Ovary (tissue), 7 donors: ENCODE measurements at regions not wholly inside any gene's neighbourhood (a gene's known extent, or its start where the extent isn't known, plus 50 kb on each side); places are given as distances from the start of the nearest gene placed in this dataset.

Source experiments
- DNase-seq, 5 donors: peaks; one replicate each; pipeline ENCODE4 v3.0.0-alpha.2; 2019 to 2020
- H3K27ac ChIP-seq, 2 donors: fragments of 200-600 bp; one replicate each; pipeline versions ENCODE4 v1.5.1 to v1.8.0; 2019 to 2022
- H3K27me3 ChIP-seq: fragments of 200-600 bp; one replicate; pipeline ENCODE4 v1.8.0; 2022
- H3K36me3 ChIP-seq: fragments of 200-600 bp; sonication (generic); one replicate; pipeline ENCODE4 v1.5.1; 2019
- H3K4me1 ChIP-seq: one replicate; pipeline ENCODE4 v1.8.1; 2013; ENCODE audit warnings: mild to moderate bottlenecking, moderate library complexity; ENCODE audit not compliant: insufficient read depth
- H3K4me3 ChIP-seq: fragments of 200-600 bp; sonication (generic); one replicate; pipeline ENCODE4 v1.5.1; 2017
- H3K9me3 ChIP-seq, 2 donors: fragments of 200-600 bp in 1 of 2; sonication (generic) in 1 of 2; one replicate each; pipeline versions ENCODE4 v1.5.1 to v1.8.1; 2013 to 2019; ENCODE audit warnings: mild to moderate bottlenecking in 1 of 2, moderate library complexity in 1 of 2
- CTCF ChIP-seq, 3 donors: fragments of 450-650 bp in 2 of 3; fragments of 200-600 bp in 1 of 3; IDR thresholded peaks; one replicate each; pipeline versions ENCODE4 v1.5.1 to v1.8.0; 2016 to 2022; ENCODE audit warnings: antibody characterized with exemption in 3 of 3, mild to moderate bottlenecking in 1 of 3
- EP300 ChIP-seq: sonication (generic); formaldehyde crosslinking; IDR thresholded peaks from one replicate; pipeline ENCODE4 v1.6.1; 2017; ENCODE audit warnings: antibody characterized with exemption
- POLR2A ChIP-seq: fragments of 450-650 bp; IDR thresholded peaks from one replicate; pipeline ENCODE4 v1.6.1; 2017; ENCODE audit warnings: antibody characterized with exemption, mild to moderate bottlenecking, moderate library complexity
- WGBS, 3 donors: extraction: QIAGEN DNeasy Blood & Tissue Kit in 1 of 3; methylation state at CpG; one replicate each; pipeline versions ENCODE4 v1.1.5 to v1.1.7; 2013 to 2017; 5-methylcytosine and 5-hydroxymethylcytosine counted together
- intact Hi-C, 4 donors: fragments of 100-400 bp; cut with DNase I; formaldehyde crosslinking; loops; one replicate each; pipeline versions ENCODE4 v1.11.0 to v1.15.1; 2022 to 2023
- donor health status: DM: no; HTN: no; CAD: no; lungs with moderate emphysema.
- donor health status: DM: no; HTN: no; CAD: no.
- donor health status: Bipolar disorder and iron deficiency.
- donor health status: DM: no; HTN: no; CAD: no.
- donor health status: DM: yes; HTN: yes; CAD: no.

GRCh38 chr7:47221826-47222225 lies 360.1 kb downstream of the TNS3 start:
- TF ChIP-seq EP300 (no peak), CTCF (IDR thresholded peaks at IDR 0.05) (no peak), POLR2A (no peak)
- intact Hi-C loops: no loop called here
- H3K4me3 ChIP-seq: no peak overlapping the region
- no peaks in the 10 kb centered on the region for H3K36me3 ChIP-seq
- 62 to 67% (median 66%) methylated on average over 3 of the region's 3 CpGs for WGBS, 3 donors
- no peaks in the 10 kb centered on the region for H3K27me3 ChIP-seq
- DNase-seq: no peak
- no peaks in the 10 kb centered on the region for H3K4me1 ChIP-seq
- no peak overlapping the region for H3K27ac ChIP-seq
- H3K9me3 ChIP-seq: no peaks in the 10 kb centered on the region

- 76 to 89% (median 89%) methylated on average over 9 of the region's 9 CpGs for WGBS, 3 donors
- no peaks in the 10 kb centered on the region for H3K9me3 ChIP-seq
- intact Hi-C loops: no loop called here
- no peaks in the 10 kb centered on the region for H3K4me1 ChIP-seq
- H3K36me3 ChIP-seq: no peaks in the 10 kb centered on the region
- no peaks in the 10 kb centered on the region for H3K27me3 ChIP-seq
- no peak for DNase-seq
- no peak overlapping the region for H3K27ac ChIP-seq
- no peak for TF ChIP-seq CTCF (IDR thresholded peaks at IDR 0.05)
- TF ChIP-seq POLR2A: no peak
- TF ChIP-seq EP300: no peak
- no peak overlapping the region for H3K4me3 ChIP-seq
Observed at GRCh38 chr7:47218378-47219176, 363.3 kb downstream of the TNS3 start.

GRCh38 chr7:47217570-47218360 lies 364.1 kb downstream of the TNS3 start:
- no peaks in the 10 kb centered on the region for H3K9me3 ChIP-seq
- DNase-seq: no peak
- TF ChIP-seq CTCF (IDR thresholded peaks at IDR 0.05) (no peak), POLR2A (no peak), EP300 (no peak)
- H3K4me1 ChIP-seq: no peaks in the 10 kb centered on the region
- 89 to 91% (median 90%) methylated on average over 7 of the region's 7 CpGs for WGBS, 3 donors
- intact Hi-C loops: no loop called here
- no peaks in the 10 kb centered on the region for H3K36me3 ChIP-seq
- no peak overlapping the region for H3K4me3 ChIP-seq
- no peaks in the 10 kb centered on the region for H3K27me3 ChIP-seq
- H3K27ac ChIP-seq: no peak overlapping the region

GRCh38 chr7:47217086-47217485 lies 364.8 kb downstream of the TNS3 start:
- Histone ChIP-seq H3K4me3 (no peak overlapping the region), H3K9me3 (no peaks in the 10 kb centered on the region), H3K36me3 (no peaks in the 10 kb centered on the region), H3K27ac (no peak overlapping the region), H3K27me3 (no peaks in the 10 kb centered on the region), H3K4me1 (no peaks in the 10 kb centered on the region)
- intact Hi-C loops: no loop called here
- TF ChIP-seq EP300: no peak
- no peak for TF ChIP-seq CTCF (IDR thresholded peaks at IDR 0.05)
- TF ChIP-seq POLR2A: no peak
- no peak for DNase-seq
- WGBS, 3 donors: 77 to 84% (median 81%) methylated on average over 3 of the region's 3 CpGs
